Transverse colon (tissue), 4 donors: ENCODE measurements at regions not wholly inside any gene's neighbourhood (a gene's known extent, or its start where the extent isn't known, plus 50 kb on each side); places are given as distances from the start of the nearest gene placed in this dataset.

Source experiments
- DNase-seq: peaks from one replicate; pipeline ENCODE4 v3.0.0-alpha.2; 2019
- H3K27ac ChIP-seq, 4 donors: fragments of 200-600 bp; sonication (generic); 2 replicates each; pipeline ENCODE4 v1.5.1; 2016 to 2018; ENCODE audit warnings: inconsistent platforms in 4 of 4
- H3K27me3 ChIP-seq: fragments of 200-600 bp; sonication (generic); 2 replicates; pipeline ENCODE4 v1.5.1; 2017; ENCODE audit warnings: inconsistent platforms
- H3K36me3 ChIP-seq, 4 donors: fragments of 200-600 bp; sonication (generic); 2 replicates each; pipeline ENCODE4 v1.5.1; 2017 to 2019; ENCODE audit warnings: inconsistent platforms in 4 of 4
- H3K4me1 ChIP-seq, 4 donors: fragments of 200-600 bp; sonication (generic); 2 replicates each; pipeline ENCODE4 v1.5.1; 2017 to 2020; ENCODE audit warnings: inconsistent platforms in 4 of 4
- H3K4me3 ChIP-seq, 4 donors: fragments of 200-600 bp; sonication (generic); 1 replicate in 1 of 4; 2 replicates in 3 of 4; pipeline versions ENCODE4 v1.5.1 to v1.6.1; 2017 to 2019; ENCODE audit warnings: inconsistent platforms in 4 of 4
- H3K9me3 ChIP-seq, 2 donors: fragments of 200-600 bp; sonication (generic); 2 replicates each; pipeline ENCODE4 v1.5.1; 2017 to 2019; ENCODE audit warnings: inconsistent platforms in 2 of 2
- CTCF ChIP-seq, 5 experiments: fragments of 200-600 bp in 3 of 5; fragments of 450-650 bp in 2 of 5; sonication (generic) in 3 of 5; IDR thresholded peaks; 1 replicate in 2 of 5; 2 replicates in 3 of 5; pipeline ENCODE4 v1.5.1; 2016 to 2017; ENCODE audit warnings: antibody characterized with exemption in 5 of 5, inconsistent platforms in 3 of 5, mild to moderate bottlenecking in 2 of 5, moderate library complexity in 1 of 5
- EP300 ChIP-seq: sonication (generic); formaldehyde crosslinking; IDR thresholded peaks from one replicate; pipeline ENCODE4 v1.6.1; 2017; ENCODE audit warnings: antibody characterized with exemption, low read depth
- POLR2A ChIP-seq: fragments of 450-650 bp; IDR thresholded peaks from one replicate; pipeline ENCODE4 v1.6.1; 2016; ENCODE audit warnings: antibody characterized with exemption, mild to moderate bottlenecking, moderate library complexity
- POLR2AphosphoS5 ChIP-seq, 3 donors: sonication (generic); formaldehyde crosslinking; IDR thresholded peaks; one replicate each; pipeline ENCODE4 v1.6.1; 2016; ENCODE audit warnings: antibody characterized with exemption in 3 of 3
- WGBS, 2 donors: methylation state at CpG; one replicate each; pipeline ENCODE4 v1.1.5; 2018; ENCODE audit warnings: low coverage in 1 of 2; 5-methylcytosine and 5-hydroxymethylcytosine counted together
- in situ Hi-C, 4 donors: fragments of 200-750 bp; cut with MboI; loops; one replicate each; pipeline versions ENCODE4 v1.15.0 to v1.15.1; 2017; ENCODE audit warnings: low sequenced_read_pairs in 3 of 4, low pct_ligation_motif_present in 1 of 4, low pct_unique_long_range_greater_than_20kb in 1 of 4
- intact Hi-C: fragments of 100-400 bp; cut with DNase I; formaldehyde crosslinking; loops from one replicate; pipeline ENCODE4 v1.15.1; 2023; ENCODE audit warnings: low total_unique reads

GRCh38 chr5:110945874-110946436 is 125.6 kb upstream of the TSLP start:
- H3K27ac ChIP-seq = no peak overlapping the region
- no peaks in the 10 kb centered on the region for H3K4me1 ChIP-seq
- intact Hi-C loops = no loop called here

GRCh38 chr5:110951373-110951791 is 120.1 kb upstream of the TSLP start:
- Histone ChIP-seq H3K4me3 (no peak overlapping the region), H3K27ac (no peak overlapping the region), H3K27me3 (no peaks in the 10 kb centered on the region), H3K9me3 (no peaks in the 10 kb centered on the region), H3K4me1 (no peaks in the 10 kb centered on the region), H3K36me3 (no peaks in the 10 kb centered on the region)
- no peak for DNase-seq
- TF ChIP-seq POLR2A (no peak), CTCF (IDR thresholded peaks at IDR 0.05) (no peak), POLR2AphosphoS5 (IDR thresholded peaks at IDR 0.05) (no peak), EP300 (no peak)
- intact Hi-C loops (no loop called here), in situ Hi-C loops (no loop called here)
- 67 to 77% methylated on average over 2 of the region's 2 CpGs for WGBS, 2 donors

More at GRCh38 chr5:110945874-110946436, 125.6 kb upstream of the TSLP start:
- H3K9me3 ChIP-seq = no peaks in the 10 kb centered on the region
- DNase-seq = no peak
- 25 to 32% methylated on average over 3 of the region's 3 CpGs for WGBS, 2 donors
- no peaks in the 10 kb centered on the region for H3K27me3 ChIP-seq
- no peak for TF ChIP-seq CTCF (IDR thresholded peaks at IDR 0.05)
- no peak for TF ChIP-seq POLR2A
- TF ChIP-seq EP300 = no peak
- no peak for TF ChIP-seq POLR2AphosphoS5 (IDR thresholded peaks at IDR 0.05)
- in situ Hi-C loops = no loop called here
- no peak overlapping the region for H3K4me3 ChIP-seq
- no peaks in the 10 kb centered on the region for H3K36me3 ChIP-seq

- H3K36me3 ChIP-seq = no peaks in the 10 kb centered on the region
- no peak for DNase-seq
- in situ Hi-C loops (no loop called here), intact Hi-C loops (no loop called here)
- TF ChIP-seq POLR2A (no peak), CTCF (IDR thresholded peaks at IDR 0.05) (no peak), POLR2AphosphoS5 (IDR thresholded peaks at IDR 0.05) (no peak), EP300 (no peak)
- no peak overlapping the region for H3K27ac ChIP-seq
- 84% methylated on average over 12 of the region's 20 CpGs; no CpG with 5 or more reads in 1 of the 2 donors for WGBS, 2 donors
- no peaks in the 10 kb centered on the region for H3K27me3 ChIP-seq
- H3K4me1 ChIP-seq = no peaks in the 10 kb centered on the region
- no peaks in the 10 kb centered on the region for H3K9me3 ChIP-seq
- H3K4me3 ChIP-seq = no peak overlapping the region
Observed at GRCh38 chr5:110956280-110956912, 115.1 kb upstream of the TSLP start.

GRCh38 chr5:110956913-110957813 is 114.3 kb upstream of the TSLP start:
- no peaks in the 10 kb centered on the region for H3K9me3 ChIP-seq
- TF ChIP-seq CTCF (IDR thresholded peaks at IDR 0.05) (no peak), POLR2AphosphoS5 (IDR thresholded peaks at IDR 0.05) (no peak), POLR2A (no peak), EP300 (no peak)
- no peaks in the 10 kb centered on the region for H3K4me1 ChIP-seq
- no peak overlapping the region for H3K4me3 ChIP-seq
- H3K27ac ChIP-seq = no peak overlapping the region
- 50 to 86% methylated on average over 2 to 12 of the region's 12 CpGs for WGBS, 2 donors
- intact Hi-C loops (no loop called here), in situ Hi-C loops (no loop called here)
- DNase-seq = no peak
- no peaks in the 10 kb centered on the region for H3K36me3 ChIP-seq
- H3K27me3 ChIP-seq = no peaks in the 10 kb centered on the region
